ENCODE measurements at regions not wholly inside any gene's neighbourhood (a gene's known extent, or its start where the extent isn't known, plus 50 kb on each side); places are given as distances from the start of the nearest gene placed in this dataset.

DNA sequence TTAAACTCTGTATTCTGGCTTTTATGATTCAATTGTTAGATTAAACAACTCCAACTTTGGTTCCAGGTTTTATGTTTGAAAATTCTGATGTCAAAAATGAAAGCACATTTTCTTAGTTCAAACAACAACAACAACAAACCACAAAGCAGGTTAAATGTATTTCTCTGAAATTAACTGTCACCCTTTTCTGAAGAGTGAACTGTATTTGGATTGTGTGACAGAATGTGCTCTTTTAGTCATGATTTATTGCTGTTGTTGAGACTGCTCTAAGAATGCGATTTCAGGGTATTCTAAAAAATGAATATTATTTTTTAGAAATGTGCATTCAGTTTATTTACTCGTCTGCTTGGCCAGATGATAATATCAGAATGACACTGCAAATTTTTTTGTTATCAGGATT lies 144.1 kb downstream of the GNAI1 start:
- TF ChIP-seq RAD21 (IDR thresholded peaks at IDR 0.05; ENCODE audit: low read depth), result no peak
- no peak for TF ChIP-seq NFIC (IDR thresholded peaks at IDR 0.05)

- TF ChIP-seq RAD21 (IDR thresholded peaks at IDR 0.05; ENCODE audit: low read depth) (peak; percentile 12; the same call in 1 of the 2 replicates), FOXM1 (IDR thresholded peaks at IDR 0.05; ENCODE audit: borderline replicate concordance, low read depth) (peak; percentile 85), EP300 (IDR thresholded peaks at IDR 0.05; ENCODE audit: borderline replicate concordance) (peak; percentile 86), TCF12 (IDR thresholded peaks at IDR 0.05; ENCODE audit: low read depth) (peak; percentile 88), USF1 (IDR thresholded peaks at IDR 0.05) (peak; percentile 75), REST (IDR thresholded peaks at IDR 0.05; ENCODE audit: low read depth) (no peak), YY1 (IDR thresholded peaks at IDR 0.05; ENCODE audit: low read depth) (no peak), CEBPB (IDR thresholded peaks at IDR 0.05) (peak; percentile 43; the same call in 1 of the 2 replicates), CREB1 (IDR thresholded peaks at IDR 0.05; ENCODE audit: low read depth) (no peak), TEAD4 (IDR thresholded peaks at IDR 0.05) (peak; percentile 72; the same call in 1 of the 2 replicates), ZBTB7A (IDR thresholded peaks at IDR 0.05; ENCODE audit: low read depth) (no peak), EGR1 (IDR thresholded peaks at IDR 0.05) (no peak), TAF1 (IDR thresholded peaks at IDR 0.05; ENCODE audit: low read depth) (no peak), NFIC (IDR thresholded peaks at IDR 0.05) (peak; percentile 96)
- TF ChIP-seq, protein P1, sequence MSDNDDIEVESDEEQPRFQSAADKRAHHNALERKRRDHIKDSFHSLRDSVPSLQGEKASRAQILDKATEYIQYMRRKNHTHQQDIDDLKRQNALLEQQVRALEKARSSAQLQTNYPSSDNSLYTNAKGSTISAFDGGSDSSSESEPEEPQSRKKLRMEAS (IDR thresholded peaks at IDR 0.05), result peak; percentile 34; the same call in 1 of the 2 replicates
These were observed 143.1 kb downstream of the GNAI1 start for GRCh38 chr7:80277434-80278427.
